ENCODE measurements at regions not wholly inside any gene's neighbourhood (a gene's known extent, or its start where the extent isn't known, plus 50 kb on each side); places are given as distances from the start of the nearest gene placed in this dataset.

GRCh38 chr20:11459090-11459890 lies 458.4 kb upstream of the BTBD3 start:
- TF ChIP-seq, protein P1, sequence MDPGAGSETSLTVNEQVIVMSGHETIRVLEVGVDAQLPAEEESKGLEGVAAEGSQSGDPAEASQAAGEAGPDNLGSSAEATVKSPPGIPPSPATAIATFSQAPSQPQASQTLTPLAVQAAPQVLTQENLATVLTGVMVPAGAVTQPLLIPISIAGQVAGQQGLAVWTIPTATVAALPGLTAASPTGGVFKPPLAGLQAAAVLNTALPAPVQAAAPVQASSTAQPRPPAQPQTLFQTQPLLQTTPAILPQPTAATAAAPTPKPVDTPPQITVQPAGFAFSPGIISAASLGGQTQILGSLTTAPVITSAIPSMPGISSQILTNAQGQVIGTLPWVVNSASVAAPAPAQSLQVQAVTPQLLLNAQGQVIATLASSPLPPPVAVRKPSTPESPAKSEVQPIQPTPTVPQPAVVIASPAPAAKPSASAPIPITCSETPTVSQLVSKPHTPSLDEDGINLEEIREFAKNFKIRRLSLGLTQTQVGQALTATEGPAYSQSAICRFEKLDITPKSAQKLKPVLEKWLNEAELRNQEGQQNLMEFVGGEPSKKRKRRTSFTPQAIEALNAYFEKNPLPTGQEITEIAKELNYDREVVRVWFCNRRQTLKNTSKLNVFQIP (CRISPR knock-in tag; IDR thresholded peaks at IDR 0.05; ENCODE audit: borderline replicate concordance, low read depth) = no peak
- TF ChIP-seq, protein P2, sequence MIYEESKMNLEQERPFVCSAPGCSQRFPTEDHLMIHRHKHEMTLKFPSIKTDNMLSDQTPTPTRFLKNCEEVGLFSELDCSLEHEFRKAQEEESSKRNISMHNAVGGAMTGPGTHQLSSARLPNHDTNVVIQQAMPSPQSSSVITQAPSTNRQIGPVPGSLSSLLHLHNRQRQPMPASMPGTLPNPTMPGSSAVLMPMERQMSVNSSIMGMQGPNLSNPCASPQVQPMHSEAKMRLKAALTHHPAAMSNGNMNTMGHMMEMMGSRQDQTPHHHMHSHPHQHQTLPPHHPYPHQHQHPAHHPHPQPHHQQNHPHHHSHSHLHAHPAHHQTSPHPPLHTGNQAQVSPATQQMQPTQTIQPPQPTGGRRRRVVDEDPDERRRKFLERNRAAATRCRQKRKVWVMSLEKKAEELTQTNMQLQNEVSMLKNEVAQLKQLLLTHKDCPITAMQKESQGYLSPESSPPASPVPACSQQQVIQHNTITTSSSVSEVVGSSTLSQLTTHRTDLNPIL (CRISPR knock-in tag; IDR thresholded peaks at IDR 0.05; ENCODE audit: low read depth) = no peak
- TF ChIP-seq, protein P3, sequence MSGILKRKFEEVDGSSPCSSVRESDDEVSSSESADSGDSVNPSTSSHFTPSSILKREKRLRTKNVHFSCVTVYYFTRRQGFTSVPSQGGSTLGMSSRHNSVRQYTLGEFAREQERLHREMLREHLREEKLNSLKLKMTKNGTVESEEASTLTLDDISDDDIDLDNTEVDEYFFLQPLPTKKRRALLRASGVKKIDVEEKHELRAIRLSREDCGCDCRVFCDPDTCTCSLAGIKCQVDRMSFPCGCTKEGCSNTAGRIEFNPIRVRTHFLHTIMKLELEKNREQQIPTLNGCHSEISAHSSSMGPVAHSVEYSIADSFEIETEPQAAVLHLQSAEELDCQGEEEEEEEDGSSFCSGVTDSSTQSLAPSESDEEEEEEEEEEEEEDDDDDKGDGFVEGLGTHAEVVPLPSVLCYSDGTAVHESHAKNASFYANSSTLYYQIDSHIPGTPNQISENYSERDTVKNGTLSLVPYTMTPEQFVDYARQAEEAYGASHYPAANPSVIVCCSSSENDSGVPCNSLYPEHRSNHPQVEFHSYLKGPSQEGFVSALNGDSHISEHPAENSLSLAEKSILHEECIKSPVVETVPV (CRISPR knock-in tag; IDR thresholded peaks at IDR 0.05) = no peak
- no peak for TF ChIP-seq PPARA (CRISPR knock-in tag; IDR thresholded peaks at IDR 0.05; ENCODE audit: borderline replicate concordance)
- TF ChIP-seq ARNTL (CRISPR knock-in tag; IDR thresholded peaks at IDR 0.05; ENCODE audit: borderline replicate concordance, low read depth) = no peak
- no peak for TF ChIP-seq ZNF565 (CRISPR knock-in tag; conservative IDR thresholded peaks at IDR 0.05; ENCODE audit: low read depth)
- TF ChIP-seq ZNF70 (CRISPR knock-in tag; IDR thresholded peaks at IDR 0.05) = no peak
- no peak for TF ChIP-seq ZNF8 (CRISPR knock-in tag; IDR thresholded peaks at IDR 0.05)
- TF ChIP-seq TSHZ2 (CRISPR knock-in tag; IDR thresholded peaks at IDR 0.05) = no peak
- TF ChIP-seq ZFP30 (CRISPR knock-in tag; IDR thresholded peaks at IDR 0.05) = no peak
- TF ChIP-seq GLIS3 (CRISPR knock-in tag; IDR thresholded peaks at IDR 0.05) = no peak
- TF ChIP-seq OSR1 (CRISPR knock-in tag; IDR thresholded peaks at IDR 0.05) = no peak
- TF ChIP-seq TCF4 (CRISPR knock-in tag; IDR thresholded peaks at IDR 0.05; ENCODE audit: borderline replicate concordance) = no peak
- no peak for TF ChIP-seq BACH2 (CRISPR knock-in tag; IDR thresholded peaks at IDR 0.05; ENCODE audit: borderline replicate concordance)
- TF ChIP-seq ESRRG (CRISPR knock-in tag; IDR thresholded peaks at IDR 0.05) = no peak
- no peak for TF ChIP-seq CSDC2 (CRISPR knock-in tag; IDR thresholded peaks at IDR 0.05)
- TF ChIP-seq ZFP3 (CRISPR knock-in tag; IDR thresholded peaks at IDR 0.05) = no peak
- no peak for TF ChIP-seq RARB (CRISPR knock-in tag; IDR thresholded peaks at IDR 0.05)
- ATAC-seq = no peak

GRCh38 chr20:11467436-11467835 lies 450.3 kb upstream of the BTBD3 start:
- no peak for ATAC-seq
- no peak for TF ChIP-seq ZFP30 (CRISPR knock-in tag; IDR thresholded peaks at IDR 0.05)
- no peak for TF ChIP-seq TCF4 (CRISPR knock-in tag; IDR thresholded peaks at IDR 0.05; ENCODE audit: borderline replicate concordance)
- TF ChIP-seq ZNF8 (CRISPR knock-in tag; IDR thresholded peaks at IDR 0.05) = no peak
- TF ChIP-seq CSDC2 (CRISPR knock-in tag; IDR thresholded peaks at IDR 0.05) = no peak
- no peak for TF ChIP-seq ZC3H10 (CRISPR knock-in tag; IDR thresholded peaks at IDR 0.05)
- no peak for TF ChIP-seq TSHZ2 (CRISPR knock-in tag; IDR thresholded peaks at IDR 0.05)
- TF ChIP-seq SNAI2 (CRISPR knock-in tag; IDR thresholded peaks at IDR 0.05) = no peak
- TF ChIP-seq, protein P2 (CRISPR knock-in tag; IDR thresholded peaks at IDR 0.05; ENCODE audit: low read depth) = no peak
- no peak for TF ChIP-seq TOX (CRISPR knock-in tag; IDR thresholded peaks at IDR 0.05; ENCODE audit: borderline replicate concordance)
- TF ChIP-seq ISL1 (CRISPR knock-in tag; IDR thresholded peaks at IDR 0.05) = no peak
- no peak for TF ChIP-seq OSR1 (CRISPR knock-in tag; IDR thresholded peaks at IDR 0.05)
- no peak for TF ChIP-seq PPARA (CRISPR knock-in tag; IDR thresholded peaks at IDR 0.05; ENCODE audit: borderline replicate concordance)
- TF ChIP-seq ARNTL (CRISPR knock-in tag; IDR thresholded peaks at IDR 0.05; ENCODE audit: borderline replicate concordance, low read depth) = no peak
- no peak for TF ChIP-seq ZNF565 (CRISPR knock-in tag; conservative IDR thresholded peaks at IDR 0.05; ENCODE audit: low read depth)
